T1000 (cell line): ENCODE measurements at regions not wholly inside any gene's neighbourhood (a gene's known extent, or its start where the extent isn't known, plus 50 kb on each side); places are given as distances from the start of the nearest gene placed in this dataset.

Experiments used
- DNase-seq: peaks from one replicate; lab custom pipeline; 2025; ENCODE audit warnings: mixed read lengths; lab: John Stamatoyannopoulos, UW

- DNase-seq: no peak
These were observed 207.9 kb downstream of the SAMD5 start for GRCh38 chr6:147716434-147716833.

- no peak for DNase-seq
These were observed 209.5 kb downstream of the SAMD5 start for GRCh38 chr6:147717991-147718390.

- no peak for DNase-seq
These were observed 213.7 kb downstream of the SAMD5 start for GRCh38 chr6:147722158-147722557.

- no peak for DNase-seq
These were observed 216.0 kb downstream of the SAMD5 start for GRCh38 chr6:147724454-147724853.

- DNase-seq: no peak
These were observed 217.9 kb downstream of the SAMD5 start for GRCh38 chr6:147726342-147726741.

GRCh38 chr6:147728903-147729302 is 220.4 kb downstream of the SAMD5 start:
- DNase-seq: no peak

- no peak for DNase-seq
These were observed 225.2 kb downstream of the SAMD5 start for GRCh38 chr6:147733686-147734085.

- no peak for DNase-seq
These were observed 225.7 kb downstream of the SAMD5 start for GRCh38 chr6:147734151-147734550.

GRCh38 chr6:147735924-147736323 is 227.4 kb downstream of the SAMD5 start:
- no peak for DNase-seq

GRCh38 chr6:147737115-147737514 is 228.6 kb downstream of the SAMD5 start:
- no peak for DNase-seq

- no peak for DNase-seq
These were observed 229.6 kb downstream of the SAMD5 start for GRCh38 chr6:147738099-147738498.

GRCh38 chr6:147738516-147739162 is 230.1 kb downstream of the SAMD5 start:
- DNase-seq: no peak

- DNase-seq: no peak
These were observed 231.8 kb downstream of the SAMD5 start for GRCh38 chr6:147740326-147740725.

- DNase-seq: no peak
These were observed 232.4 kb downstream of the SAMD5 start for GRCh38 chr6:147740916-147741315.

GRCh38 chr6:147741389-147741788 is 232.9 kb downstream of the SAMD5 start:
- DNase-seq: no peak

- no peak for DNase-seq
These were observed 233.9 kb downstream of the SAMD5 start for GRCh38 chr6:147742440-147742839.

- no peak for DNase-seq
These were observed 235.5 kb downstream of the SAMD5 start for GRCh38 chr6:147744012-147744411.

- DNase-seq: no peak
These were observed 240.8 kb downstream of the SAMD5 start for GRCh38 chr6:147749331-147749730.

GRCh38 chr6:147750413-147750812 is 241.9 kb downstream of the SAMD5 start:
- no peak for DNase-seq

- DNase-seq: no peak
These were observed 242.7 kb downstream of the SAMD5 start for GRCh38 chr6:147751232-147751631.

GRCh38 chr6:147752689-147753403 is 244.4 kb downstream of the SAMD5 start:
- DNase-seq: no peak

GRCh38 chr6:147755999-147756398 is 247.5 kb downstream of the SAMD5 start:
- DNase-seq: no peak

GRCh38 chr6:147756891-147757290 is 248.4 kb downstream of the SAMD5 start:
- no peak for DNase-seq

GRCh38 chr6:147757291-147757690 is 248.8 kb downstream of the SAMD5 start:
- DNase-seq: no peak
